Activated CD4-positive, CD25-positive, alpha-beta regulatory T cell (primary cell): ENCODE measurements at regions not wholly inside any gene's neighbourhood (a gene's known extent, or its start where the extent isn't known, plus 50 kb on each side); places are given as distances from the start of the nearest gene placed in this dataset.

Experiments used
- DNase-seq, 4 experiments: peaks; one replicate each; lab custom pipeline; 2025; lab: John Stamatoyannopoulos, UW

- DNase-seq, result no peak
Observed at GRCh38 chr1:229760478-229760996, 134.5 kb downstream of the URB2 start.

GRCh38 chr1:229762891-229763290, 136.8 kb downstream of the URB2 start:
- DNase-seq, result no peak

- DNase-seq, result no peak
Observed at GRCh38 chr1:229768232-229768631, 142.2 kb downstream of the URB2 start.

GRCh38 chr1:229769006-229769405, 143.0 kb downstream of the URB2 start:
- no peak for DNase-seq

GRCh38 chr1:229769809-229770208, 143.8 kb downstream of the URB2 start:
- no peak for DNase-seq

- no peak for DNase-seq
Observed at GRCh38 chr1:229778794-229779193, 152.7 kb downstream of the URB2 start.

- DNase-seq, result no peak
Observed at GRCh38 chr1:229781453-229781852, 155.4 kb downstream of the URB2 start.

GRCh38 chr1:229782469-229782868, 156.4 kb downstream of the URB2 start:
- no peak for DNase-seq

- no peak for DNase-seq
Observed at GRCh38 chr1:229784834-229785233, 158.8 kb downstream of the URB2 start.

GRCh38 chr1:229786974-229787610, 161.0 kb downstream of the URB2 start:
- DNase-seq, result no peak

GRCh38 chr1:229788004-229788403, 162.0 kb downstream of the URB2 start:
- no peak for DNase-seq

- no peak for DNase-seq
Observed at GRCh38 chr1:229792012-229792975, 166.2 kb downstream of the URB2 start.

GRCh38 chr1:229793488-229793887, 167.4 kb downstream of the URB2 start:
- DNase-seq, result no peak

GRCh38 chr1:229798558-229798957, 172.5 kb downstream of the URB2 start:
- DNase-seq, result no peak

- DNase-seq, result no peak
Observed at GRCh38 chr1:229803626-229804217, 177.7 kb downstream of the URB2 start.

GRCh38 chr1:229808272-229808671, 182.2 kb downstream of the URB2 start:
- DNase-seq, result no peak

GRCh38 chr1:229810140-229810539, 184.1 kb downstream of the URB2 start:
- DNase-seq, result no peak

GRCh38 chr1:229810961-229811360, 184.9 kb downstream of the URB2 start:
- no peak for DNase-seq

GRCh38 chr1:229812148-229812547, 186.1 kb downstream of the URB2 start:
- no peak for DNase-seq

GRCh38 chr1:229812693-229813092, 186.6 kb downstream of the URB2 start:
- no peak for DNase-seq

- DNase-seq, result no peak
Observed at GRCh38 chr1:229815076-229815475, 189.0 kb downstream of the URB2 start.

GRCh38 chr1:229815961-229816360, 189.9 kb downstream of the URB2 start:
- no peak for DNase-seq

- no peak for DNase-seq
Observed at GRCh38 chr1:229817936-229818335, 191.9 kb downstream of the URB2 start.
